Naive B cell (primary cell): ENCODE measurements at regions not wholly inside any gene's neighbourhood (a gene's known extent, or its start where the extent isn't known, plus 50 kb on each side); places are given as distances from the start of the nearest gene placed in this dataset.

Experiments
- ATAC-seq, 2 donors: fragments of 150-1000 bp; cut with Tn5 transposase; 2 replicates each; pipeline ENCODE4 v1.10.0; 2021; ENCODE audit warnings: low read depth in 2 of 2, mild to moderate bottlenecking in 2 of 2, moderate library complexity in 2 of 2
- DNase-seq: peaks from one replicate; pipeline ENCODE4 v3.0.0; 2022
- H3K27ac Mint-ChIP-seq, 6 donors: one replicate each; pipeline ENCODE4 v1.8.0; 2020 to 2022; ENCODE audit warnings: mild to moderate bottlenecking in 6 of 6, mixed read lengths in 6 of 6, moderate library complexity in 5 of 6, inconsistent platforms in 2 of 6
- H3K27me3 Mint-ChIP-seq, 3 donors: one replicate each; pipeline ENCODE4 v1.8.0; 2021 to 2022; ENCODE audit warnings: mixed read lengths in 3 of 3, mild to moderate bottlenecking in 1 of 3
- H3K36me3 Mint-ChIP-seq, 2 donors: one replicate each; pipeline ENCODE4 v1.8.0; 2020 to 2022; ENCODE audit warnings: mixed read lengths in 2 of 2, inconsistent platforms in 1 of 2, mild to moderate bottlenecking in 1 of 2
- H3K4me1 Mint-ChIP-seq, 3 donors: one replicate each; pipeline ENCODE4 v1.8.0; 2020 to 2022; ENCODE audit warnings: mixed read lengths in 3 of 3, inconsistent platforms in 1 of 3, mild to moderate bottlenecking in 1 of 3, moderate library complexity in 1 of 3
- H3K4me3 Mint-ChIP-seq, 8 donors: one replicate each; pipeline ENCODE4 v1.8.0; 2020 to 2022; ENCODE audit warnings: mild to moderate bottlenecking in 8 of 8, mixed read lengths in 8 of 8, moderate library complexity in 8 of 8, inconsistent platforms in 2 of 8
- H3K9me3 Mint-ChIP-seq, 7 donors: one replicate each; pipeline ENCODE4 v1.8.0; 2020 to 2022; ENCODE audit warnings: mixed read lengths in 7 of 7, mild to moderate bottlenecking in 5 of 7, inconsistent platforms in 2 of 7, moderate library complexity in 1 of 7

DNA sequence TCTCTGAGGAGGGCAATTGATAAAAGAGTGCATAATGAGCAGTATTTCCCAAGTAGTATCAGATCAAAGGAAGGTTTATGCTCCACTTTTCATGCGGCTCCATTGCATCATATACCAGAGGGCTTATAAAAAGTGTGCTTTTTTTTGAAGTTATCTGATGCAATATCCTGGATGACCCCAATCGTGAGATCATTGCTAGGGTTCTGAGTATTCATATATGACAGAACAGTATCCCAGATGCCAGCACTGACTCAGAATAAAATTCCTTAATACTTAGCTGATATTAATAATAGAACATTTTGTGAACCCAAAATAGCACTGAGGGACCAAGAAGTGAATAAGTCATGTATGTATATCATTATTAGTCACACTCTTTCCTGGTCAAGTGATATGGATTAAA is 945.5 kb upstream of the AGA start:
- no peak for ATAC-seq
- Mint-ChIP-seq H3K27me3 (no peaks in the 10 kb centered on the region), H3K36me3 (no peaks in the 10 kb centered on the region), H3K27ac (no peak overlapping the region), H3K9me3 (peaks cover 3 to 11% (median 3%) of the 10 kb centered on the region in 7 donors), H3K4me1 (no peaks in the 10 kb centered on the region), H3K4me3 (no peak overlapping the region)
- DNase-seq = no peak

DNA sequence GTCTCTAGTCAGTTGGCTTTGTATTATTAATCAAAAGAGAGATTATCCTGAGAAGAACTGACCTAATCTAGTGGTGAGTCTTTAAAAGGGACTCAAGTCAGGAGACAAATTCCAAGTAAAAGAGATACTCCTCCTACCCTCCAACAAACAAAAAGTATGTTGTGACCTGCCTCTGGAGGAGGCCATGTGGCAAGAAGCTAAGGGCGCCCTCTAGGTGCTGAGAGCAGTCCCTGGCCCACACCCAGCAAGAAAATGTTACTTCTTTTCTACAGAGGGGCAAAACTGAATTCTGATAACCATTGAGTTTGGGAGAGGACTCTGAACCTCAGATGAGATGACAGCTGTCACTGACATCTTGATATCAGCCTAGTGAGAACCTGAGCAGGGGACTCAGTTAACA is 953.6 kb upstream of the AGA start:
- Mint-ChIP-seq H3K36me3 (no peaks in the 10 kb centered on the region), H3K9me3 (peaks cover 0 to 10% (median 3%) of the 10 kb centered on the region in 7 donors), H3K27me3 (no peaks in the 10 kb centered on the region), H3K4me3 (no peak overlapping the region), H3K4me1 (no peaks in the 10 kb centered on the region), H3K27ac (no peak overlapping the region)
- DNase-seq (no peak), ATAC-seq (no peak)

DNA sequence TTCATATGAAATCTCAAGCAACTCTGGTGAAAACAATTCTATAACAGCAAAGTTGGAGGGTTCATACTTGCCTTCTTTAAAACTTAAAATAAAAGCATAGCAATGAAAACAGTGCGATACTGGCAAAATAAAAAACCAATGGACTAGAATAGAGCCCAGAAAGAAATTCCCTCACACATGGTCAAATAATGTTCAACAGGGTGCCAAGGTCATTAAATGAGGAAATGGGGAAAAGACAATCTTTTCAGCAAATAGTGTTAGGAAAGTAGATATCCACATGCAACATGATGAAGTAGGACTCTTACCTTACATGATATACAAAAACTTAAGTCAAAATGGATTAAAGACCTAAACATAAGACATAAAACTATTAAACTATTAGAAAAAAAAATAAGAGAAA is 970.2 kb upstream of the AGA start:
- no peaks in the 10 kb centered on the region for H3K27me3 Mint-ChIP-seq
- no peak overlapping the region for H3K27ac Mint-ChIP-seq
- no peaks in the 10 kb centered on the region for H3K4me1 Mint-ChIP-seq
- DNase-seq = no peak
- no peaks in the 10 kb centered on the region for H3K36me3 Mint-ChIP-seq
- peaks cover 0 to 7% (median 4%) of the 10 kb centered on the region in 7 donors for H3K9me3 Mint-ChIP-seq
- no peak for ATAC-seq
- H3K4me3 Mint-ChIP-seq = no peak overlapping the region

DNA sequence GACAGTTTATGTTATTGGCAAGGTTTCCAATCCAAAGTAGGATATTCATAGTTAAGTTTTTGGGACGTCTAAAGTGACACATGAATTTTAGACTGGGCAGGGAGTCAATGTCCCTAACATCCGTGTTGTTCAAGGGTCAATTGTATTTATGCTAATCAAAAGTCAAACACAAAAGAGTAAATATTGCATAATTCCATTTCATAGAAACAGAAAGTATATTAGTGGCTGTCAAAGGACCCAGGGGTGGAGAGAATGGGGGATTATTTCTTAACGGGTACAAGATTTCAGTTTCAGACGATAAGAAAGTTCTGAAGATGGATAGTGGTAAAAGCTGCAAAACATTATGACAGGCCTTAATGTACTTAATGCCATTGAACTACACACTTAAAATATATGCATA is 971.8 kb upstream of the AGA start:
- Mint-ChIP-seq H3K27ac (no peak overlapping the region), H3K9me3 (peaks cover 0 to 6% (median 0%) of the 10 kb centered on the region in 7 donors), H3K36me3 (no peaks in the 10 kb centered on the region), H3K4me1 (no peaks in the 10 kb centered on the region), H3K27me3 (no peaks in the 10 kb centered on the region), H3K4me3 (no peak overlapping the region)
- ATAC-seq = no peak
- no peak for DNase-seq

DNA sequence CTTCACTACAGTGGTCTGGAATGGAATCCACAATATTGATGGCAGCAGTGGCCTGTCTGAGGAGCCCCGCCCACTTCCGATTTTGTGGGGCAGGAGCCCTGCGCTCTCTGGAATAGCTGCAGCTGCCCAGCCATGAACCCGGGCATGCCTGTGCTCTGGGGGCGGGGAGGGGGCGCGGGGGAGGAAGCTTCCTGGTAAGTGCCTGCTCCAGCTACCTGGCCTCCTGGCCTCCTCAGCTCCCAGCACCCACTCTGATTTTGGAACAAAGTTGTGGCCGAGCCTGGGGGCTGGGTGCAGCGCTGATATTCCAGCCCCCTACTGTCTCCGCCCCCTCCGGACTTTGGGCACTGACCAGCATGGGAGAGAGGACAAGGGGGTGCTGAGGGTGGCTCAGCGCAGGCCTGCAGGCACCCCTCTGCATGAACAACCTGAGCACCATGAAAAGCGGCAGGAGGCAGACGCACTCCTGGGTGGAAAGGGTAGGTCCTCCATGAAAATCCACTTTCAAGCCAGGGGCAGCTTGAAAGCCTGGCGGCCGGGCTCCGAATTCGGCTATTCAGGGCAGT is 972.7 kb upstream of the AGA start:
- no peaks in the 10 kb centered on the region for H3K27me3 Mint-ChIP-seq
- no peaks in the 10 kb centered on the region for H3K36me3 Mint-ChIP-seq
- H3K4me1 Mint-ChIP-seq = no peaks in the 10 kb centered on the region
- H3K27ac Mint-ChIP-seq = no peak overlapping the region
- ATAC-seq (no peak), DNase-seq (no peak)
- no peak overlapping the region for H3K4me3 Mint-ChIP-seq
- H3K9me3 Mint-ChIP-seq = peaks cover 0 to 7% (median 0%) of the 10 kb centered on the region in 7 donors

DNA sequence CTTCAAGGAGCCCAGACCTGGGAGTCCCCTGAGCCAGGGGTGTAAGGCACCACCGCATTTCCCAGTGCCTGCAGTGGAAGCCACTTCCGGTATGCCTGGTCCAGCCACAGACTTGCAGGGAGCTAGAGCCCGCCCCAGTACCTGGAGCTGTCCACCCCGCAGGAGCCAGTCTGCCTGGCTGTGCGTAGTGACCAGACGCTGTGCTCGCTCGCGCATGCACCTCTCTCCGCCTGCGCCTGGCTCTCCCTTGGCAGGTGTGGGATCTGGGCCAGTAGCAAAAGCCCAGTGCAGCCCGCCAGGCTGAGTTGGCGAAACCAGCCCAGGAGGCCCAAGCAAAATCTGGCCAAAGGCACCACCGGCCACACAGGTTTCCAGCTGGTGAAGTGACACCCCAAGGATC is 973.7 kb upstream of the AGA start:
- Mint-ChIP-seq H3K4me3 (no peak overlapping the region), H3K36me3 (no peaks in the 10 kb centered on the region), H3K27ac (no peak overlapping the region), H3K9me3 (peaks cover 0 to 7% (median 1%) of the 10 kb centered on the region in 7 donors), H3K27me3 (no peaks in the 10 kb centered on the region), H3K4me1 (no peaks in the 10 kb centered on the region)
- DNase-seq (no peak), ATAC-seq (no peak)

DNA sequence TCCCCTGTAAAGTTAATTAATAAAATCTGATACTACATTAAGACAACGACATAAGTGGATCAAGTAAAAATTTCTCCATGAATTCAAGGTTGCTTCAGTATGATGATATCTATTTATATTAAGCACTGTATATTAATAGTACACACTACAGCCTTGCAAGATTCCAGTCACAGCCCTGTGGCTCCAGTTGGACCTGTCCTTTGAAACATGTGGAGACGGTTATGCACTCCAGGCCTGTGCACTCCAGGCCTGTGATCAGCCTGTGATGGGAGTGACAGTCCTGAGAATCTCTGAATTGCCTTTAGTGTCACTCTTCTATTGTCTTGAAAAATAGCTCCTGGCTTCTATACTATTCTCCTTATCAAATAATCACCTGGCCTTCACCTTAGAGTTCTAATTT is 981.1 kb upstream of the AGA start:
- no peak overlapping the region for H3K27ac Mint-ChIP-seq
- H3K36me3 Mint-ChIP-seq = no peaks in the 10 kb centered on the region

DNA sequence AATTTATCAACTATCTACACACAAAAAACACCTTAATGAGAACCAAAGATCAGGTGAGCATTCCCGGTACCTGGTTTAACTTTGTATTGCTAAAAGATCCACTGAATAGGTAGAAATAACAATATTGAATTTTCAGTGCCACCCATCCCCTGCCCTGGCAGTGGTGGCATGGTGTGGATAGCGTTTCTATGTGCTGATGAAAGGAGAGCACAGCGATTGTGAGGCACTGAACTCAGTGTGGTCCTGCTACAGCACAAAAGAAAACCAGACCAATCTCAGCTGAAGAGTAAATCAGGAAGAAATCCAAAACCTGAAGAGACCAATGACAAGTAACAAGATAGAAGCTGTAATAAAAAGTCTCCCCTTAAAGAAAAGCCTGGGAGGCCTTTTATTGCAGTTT is 984.6 kb upstream of the AGA start:
- Mint-ChIP-seq H3K4me1 (no peaks in the 10 kb centered on the region), H3K27ac (no peak overlapping the region), H3K27me3 (no peaks in the 10 kb centered on the region), H3K9me3 (peaks cover 0 to 5% (median 2%) of the 10 kb centered on the region in 7 donors), H3K4me3 (no peak overlapping the region), H3K36me3 (no peaks in the 10 kb centered on the region)
- ATAC-seq = no peak
- no peak for DNase-seq

More for the DNA sequence above, 981.1 kb upstream of the AGA start:
- no peak for ATAC-seq
- Mint-ChIP-seq H3K27me3 (no peaks in the 10 kb centered on the region), H3K9me3 (peaks cover 0 to 4% (median 2%) of the 10 kb centered on the region in 7 donors), H3K4me1 (no peaks in the 10 kb centered on the region), H3K4me3 (no peak overlapping the region)
- no peak for DNase-seq

DNA sequence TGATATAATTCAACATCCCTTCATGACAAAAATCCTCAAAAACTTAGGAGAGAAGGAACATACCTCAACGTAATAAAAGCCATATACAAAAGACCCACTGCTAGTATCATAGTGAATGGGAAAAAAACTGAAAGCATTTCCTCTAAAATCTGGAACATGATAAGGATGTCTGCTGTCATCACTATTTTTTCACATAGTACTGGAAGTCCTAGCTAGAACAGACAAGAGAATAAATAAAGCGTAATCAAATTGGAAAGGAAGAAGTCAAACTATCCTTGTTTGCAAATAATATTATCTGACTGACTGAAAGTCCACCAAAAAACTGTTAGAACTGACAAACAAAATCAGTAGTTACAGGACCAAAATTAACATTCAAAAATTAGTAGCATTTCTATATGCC is 985.4 kb upstream of the AGA start:
- Mint-ChIP-seq H3K4me3 (no peak overlapping the region), H3K9me3 (peaks cover 0 to 5% (median 2%) of the 10 kb centered on the region in 7 donors), H3K27me3 (no peaks in the 10 kb centered on the region), H3K27ac (no peak overlapping the region), H3K4me1 (no peaks in the 10 kb centered on the region), H3K36me3 (no peaks in the 10 kb centered on the region)
- DNase-seq = no peak
- ATAC-seq = no peak

DNA sequence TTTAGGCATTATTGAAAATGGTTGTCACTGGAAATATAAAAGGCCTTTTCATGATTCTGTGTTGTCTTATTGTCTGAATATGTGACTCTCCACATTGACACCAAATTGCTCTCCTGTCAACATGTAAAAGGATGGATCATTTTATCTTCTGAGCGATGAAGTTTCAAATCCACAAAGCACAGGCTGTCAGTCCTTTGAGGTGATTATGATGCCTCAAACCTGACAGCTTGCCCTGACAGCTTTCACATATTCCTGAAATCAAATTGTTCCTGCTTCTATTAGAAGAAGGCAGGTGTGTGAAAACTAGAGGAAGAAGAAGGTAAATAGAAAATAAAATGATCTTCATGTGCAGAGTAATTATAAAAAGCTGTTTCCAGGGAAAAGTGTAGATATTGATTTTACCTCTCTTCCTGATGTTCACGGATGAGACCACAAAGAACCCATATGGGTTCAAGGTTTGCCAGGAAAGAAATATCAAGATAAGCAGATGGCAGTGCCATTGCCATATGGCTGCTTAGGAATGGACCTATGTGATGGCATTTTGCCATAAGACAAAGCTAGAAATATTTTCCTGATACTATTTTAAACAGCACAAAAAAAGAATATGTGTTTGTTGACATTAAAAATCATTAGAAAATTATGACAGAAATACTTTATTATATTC is 1006.3 kb upstream of the AGA start:
- Mint-ChIP-seq H3K4me1 (no peaks in the 10 kb centered on the region), H3K27ac (no peak overlapping the region), H3K4me3 (no peak overlapping the region), H3K9me3 (peaks cover 0 to 15% (median 6%) of the 10 kb centered on the region in 7 donors), H3K36me3 (no peaks in the 10 kb centered on the region), H3K27me3 (no peaks in the 10 kb centered on the region)
- DNase-seq = no peak
- ATAC-seq = no peak

DNA sequence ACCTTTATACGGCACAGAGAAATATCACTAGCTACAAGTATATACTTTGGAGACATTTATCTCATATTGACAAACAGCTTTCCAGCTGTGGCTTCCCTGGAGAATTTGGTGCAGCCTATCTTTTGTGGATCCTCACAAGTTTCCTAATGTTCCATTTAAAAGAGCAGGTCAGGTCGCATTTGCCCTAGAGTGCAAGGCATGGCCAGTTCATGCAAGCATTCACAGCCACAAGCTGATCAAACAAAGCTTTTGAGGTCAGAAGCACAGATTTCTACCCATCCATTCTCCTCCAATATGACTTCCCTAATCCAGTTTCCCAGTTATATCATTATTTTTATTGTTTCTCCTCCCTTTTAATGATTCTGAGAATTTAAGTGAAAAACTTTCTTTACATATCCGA is 1008.4 kb upstream of the AGA start:
- peaks cover 0 to 11% (median 6%) of the 10 kb centered on the region in 7 donors for H3K9me3 Mint-ChIP-seq
- no peak for ATAC-seq
- H3K27ac Mint-ChIP-seq = no peak overlapping the region
- no peaks in the 10 kb centered on the region for H3K4me1 Mint-ChIP-seq
- DNase-seq = no peak
- no peaks in the 10 kb centered on the region for H3K36me3 Mint-ChIP-seq
- H3K4me3 Mint-ChIP-seq = no peak overlapping the region
- H3K27me3 Mint-ChIP-seq = no peaks in the 10 kb centered on the region

DNA sequence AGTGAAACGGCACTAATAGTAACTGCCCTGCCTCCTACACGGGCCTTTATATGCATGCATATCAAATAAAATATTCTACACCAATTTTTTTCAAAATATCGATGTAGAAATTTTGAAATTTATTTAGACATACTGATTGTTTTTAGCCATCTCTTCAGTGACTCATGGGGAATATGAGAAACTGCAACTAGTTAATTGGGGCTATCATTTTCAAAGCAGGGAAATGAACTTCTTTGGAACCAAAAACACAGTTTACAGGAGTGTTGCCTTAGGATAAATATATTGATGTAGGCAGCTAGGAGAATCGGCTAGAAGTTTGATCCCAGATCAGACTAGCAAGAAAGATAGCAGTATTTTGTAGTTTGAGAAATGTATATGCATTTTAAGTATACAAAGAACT is 1010.8 kb upstream of the AGA start:
- Mint-ChIP-seq H3K36me3 (no peaks in the 10 kb centered on the region), H3K27ac (no peak overlapping the region), H3K4me3 (no peak overlapping the region), H3K4me1 (no peaks in the 10 kb centered on the region), H3K27me3 (no peaks in the 10 kb centered on the region), H3K9me3 (peaks cover 0 to 11% (median 6%) of the 10 kb centered on the region in 7 donors)
- ATAC-seq (no peak), DNase-seq (no peak)

DNA sequence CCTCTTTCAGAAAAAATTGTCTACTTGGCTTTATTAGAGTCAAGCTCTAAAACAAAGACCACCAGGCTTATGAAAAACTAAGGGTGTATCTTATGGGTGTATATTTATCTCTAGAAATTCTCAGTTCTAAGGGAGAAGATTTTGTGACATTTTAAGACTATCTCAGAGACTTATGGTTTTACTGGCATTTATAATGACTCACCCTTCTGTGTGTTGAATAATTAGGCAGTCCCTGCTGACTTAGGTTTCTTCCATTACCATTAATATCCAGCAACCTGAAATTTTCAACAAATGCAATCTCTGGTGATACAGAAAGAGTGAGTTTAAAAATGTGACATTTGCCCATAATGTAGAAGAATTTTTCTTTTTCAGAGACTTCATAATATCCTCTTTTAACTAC is 1015.0 kb upstream of the AGA start:
- no peak overlapping the region for H3K4me3 Mint-ChIP-seq
- H3K36me3 Mint-ChIP-seq = no peaks in the 10 kb centered on the region
- no peaks in the 10 kb centered on the region for H3K27me3 Mint-ChIP-seq
- peaks cover 0 to 10% (median 9%) of the 10 kb centered on the region in 7 donors for H3K9me3 Mint-ChIP-seq
- DNase-seq (no peak), ATAC-seq (no peak)
- no peaks in the 10 kb centered on the region for H3K4me1 Mint-ChIP-seq
- no peak overlapping the region for H3K27ac Mint-ChIP-seq

DNA sequence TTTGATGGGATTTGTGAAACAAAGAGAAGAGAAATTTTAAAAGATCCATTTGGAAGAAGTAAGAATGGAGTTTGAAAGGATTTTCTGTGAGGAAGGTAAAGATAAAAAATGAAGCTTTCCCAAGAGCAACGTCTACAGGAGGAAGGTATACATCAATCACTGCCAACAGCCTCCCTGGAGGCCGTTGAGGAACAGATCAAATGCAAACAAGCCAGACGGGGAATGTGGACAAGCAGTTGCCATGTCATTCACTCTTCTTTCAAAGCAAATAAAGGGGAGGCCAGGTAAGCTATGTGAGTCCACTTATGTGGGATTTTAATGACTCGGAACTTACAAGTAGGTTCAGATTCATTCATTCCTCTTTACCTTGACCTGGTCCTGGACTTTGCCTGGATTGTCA is 1020.5 kb upstream of the AGA start:
- Mint-ChIP-seq H3K27me3 (no peaks in the 10 kb centered on the region), H3K4me3 (no peak overlapping the region), H3K36me3 (no peaks in the 10 kb centered on the region), H3K4me1 (no peaks in the 10 kb centered on the region), H3K9me3 (peaks cover 0 to 7% (median 5%) of the 10 kb centered on the region in 7 donors), H3K27ac (no peak overlapping the region)
- DNase-seq (no peak), ATAC-seq (no peak)

DNA sequence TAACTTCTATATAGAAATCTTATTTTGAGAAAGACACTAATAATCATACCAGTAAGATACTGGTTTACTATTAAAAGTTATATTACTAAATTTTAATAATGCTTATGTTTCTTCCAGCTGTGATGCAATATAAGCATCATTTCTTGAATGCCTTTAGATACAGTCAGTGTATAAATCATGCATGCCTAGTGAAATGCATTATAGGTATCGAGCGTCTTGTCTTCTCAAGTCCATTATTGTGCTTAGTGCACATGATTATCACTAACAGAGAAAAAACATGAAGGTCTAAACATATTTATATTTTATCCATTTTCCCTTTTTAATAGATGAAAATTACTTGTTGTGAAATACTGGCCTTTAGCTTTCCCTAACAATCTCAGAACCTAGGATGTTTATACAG is 1021.5 kb upstream of the AGA start:
- Mint-ChIP-seq H3K27me3 (no peaks in the 10 kb centered on the region), H3K4me3 (no peak overlapping the region), H3K27ac (no peak overlapping the region), H3K9me3 (peaks cover 0 to 10% (median 4%) of the 10 kb centered on the region in 7 donors), H3K36me3 (no peaks in the 10 kb centered on the region), H3K4me1 (no peaks in the 10 kb centered on the region)
- ATAC-seq (no peak), DNase-seq (no peak)
